Prostate gland (tissue), 2 donors: ENCODE measurements at regions not wholly inside any gene's neighbourhood (a gene's known extent, or its start where the extent isn't known, plus 50 kb on each side); places are given as distances from the start of the nearest gene placed in this dataset.

ENCODE experiments used
- CTCF ChIP-seq, 4 experiments: fragments of 200-600 bp in 2 of 4; fragments of 450-650 bp in 2 of 4; sonication (generic) in 2 of 4; IDR thresholded peaks; 1 replicate in 3 of 4; 2 replicates in 1 of 4; pipeline ENCODE4 v1.5.1; 2016 to 2019; ENCODE audit warnings: antibody characterized with exemption in 4 of 4, mild to moderate bottlenecking in 2 of 4, moderate library complexity in 2 of 4
- POLR2A ChIP-seq: fragments of 450-650 bp; IDR thresholded peaks from one replicate; pipeline ENCODE4 v1.6.1; 2016; ENCODE audit warnings: antibody characterized with exemption, mild to moderate bottlenecking
- POLR2AphosphoS5 ChIP-seq: sonication (generic); formaldehyde crosslinking; IDR thresholded peaks from one replicate; pipeline ENCODE4 v1.6.1; 2017; ENCODE audit warnings: antibody characterized with exemption

- TF ChIP-seq CTCF (IDR thresholded peaks at IDR 0.05): no peak
- TF ChIP-seq POLR2A: no peak
- TF ChIP-seq POLR2AphosphoS5: no peak
Measured at GRCh38 chr18:39198376-39198775, 1632.8 kb upstream of the CELF4 start.
